GM12872 (cell line): ENCODE measurements at regions not wholly inside any gene's neighbourhood (a gene's known extent, or its start where the extent isn't known, plus 50 kb on each side); places are given as distances from the start of the nearest gene placed in this dataset.

Experiments
- CTCF ChIP-seq: IDR thresholded peaks from 3 replicates; pipeline ENCODE4 v1.5.1; 2011; ENCODE audit warnings: low read depth, mild to moderate bottlenecking, low read length, moderate library complexity; ENCODE audit not compliant: insufficient read depth

GRCh38 chr13:32851083-32852069, 164.8 kb upstream of the KL start:
- no peak for TF ChIP-seq CTCF

GRCh38 chr13:32852526-32852925, 163.7 kb upstream of the KL start:
- TF ChIP-seq CTCF: no peak

GRCh38 chr13:32857077-32857476, 159.1 kb upstream of the KL start:
- TF ChIP-seq CTCF: no peak

GRCh38 chr13:32857689-32858088, 158.5 kb upstream of the KL start:
- no peak for TF ChIP-seq CTCF

GRCh38 chr13:32859707-32860292, 156.4 kb upstream of the KL start:
- no peak for TF ChIP-seq CTCF

- TF ChIP-seq CTCF: no peak
Observed at GRCh38 chr13:32861304-32861703, 154.9 kb upstream of the KL start.

GRCh38 chr13:32863596-32863995, 152.6 kb upstream of the KL start:
- no peak for TF ChIP-seq CTCF
